BE2C (cell line): ENCODE measurements at regions not wholly inside any gene's neighbourhood (a gene's known extent, or its start where the extent isn't known, plus 50 kb on each side); places are given as distances from the start of the nearest gene placed in this dataset.

Experiments
- DNase-seq: peaks from one replicate; pipeline ENCODE4 v3.0.0-alpha.2; 2020
- H3K27me3 ChIP-seq: fragments of 250-450 bp; sonication (Bioruptor Pico); 2 replicates; pipeline ENCODE4 v1.5.1; 2020; ENCODE audit warnings: mild to moderate bottlenecking
- H3K36me3 ChIP-seq: fragments of 250-450 bp; sonication (Bioruptor Pico); 2 replicates; pipeline ENCODE4 v1.5.1; 2020; ENCODE audit warnings: mild to moderate bottlenecking
- H3K4me1 ChIP-seq: fragments of 250-450 bp; sonication (Bioruptor Pico); 2 replicates; pipeline ENCODE4 v1.5.1; 2020
- H3K4me3 ChIP-seq: 2 replicates; pipeline ENCODE4 v1.5.1; 2011; ENCODE audit warnings: low read depth, low read length
- H3K9me3 ChIP-seq: fragments of 250-450 bp; sonication (Bioruptor Pico); 2 replicates; pipeline ENCODE4 v1.5.1; 2020
- TF ChIP-seq, protein P1 (sequence below): IDR thresholded peaks from 2 replicates; pipeline ENCODE4 v1.5.1; 2012; ENCODE audit warnings: mild to moderate bottlenecking, low read depth, low read length

DNA sequence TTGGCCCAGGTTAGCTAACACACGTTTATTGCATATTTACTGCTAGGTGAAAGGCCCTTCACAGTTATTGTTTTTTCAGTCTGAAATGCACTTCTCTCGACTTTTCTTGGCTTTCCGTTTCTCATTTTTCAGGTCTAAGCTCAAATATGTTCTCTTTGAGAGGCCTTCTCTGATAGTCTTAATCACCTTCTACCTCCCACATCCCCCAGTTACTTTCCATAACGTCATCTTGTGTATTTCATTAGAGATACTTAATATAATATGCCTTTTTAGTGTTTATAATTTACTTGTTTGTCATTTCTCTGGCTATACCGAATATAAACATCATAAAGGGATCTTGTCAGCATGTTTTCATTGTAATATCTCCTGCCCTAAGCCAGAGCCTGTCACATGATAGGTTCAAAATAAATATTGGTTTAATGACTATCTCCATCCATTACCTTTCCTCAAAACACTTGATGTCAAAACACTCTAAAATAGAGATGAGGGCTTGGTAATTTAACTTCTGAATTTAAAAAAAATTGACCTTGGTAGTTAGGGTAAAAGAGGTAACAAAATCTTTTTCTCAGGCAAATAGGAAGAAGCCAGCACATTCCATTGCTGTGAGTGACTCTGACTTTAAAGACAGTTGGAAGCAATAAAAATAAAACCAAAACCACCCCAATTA is 168.6 kb upstream of the RFC3 start:
- no peaks in the 10 kb centered on the region for H3K27me3 ChIP-seq
- TF ChIP-seq, protein P1, sequence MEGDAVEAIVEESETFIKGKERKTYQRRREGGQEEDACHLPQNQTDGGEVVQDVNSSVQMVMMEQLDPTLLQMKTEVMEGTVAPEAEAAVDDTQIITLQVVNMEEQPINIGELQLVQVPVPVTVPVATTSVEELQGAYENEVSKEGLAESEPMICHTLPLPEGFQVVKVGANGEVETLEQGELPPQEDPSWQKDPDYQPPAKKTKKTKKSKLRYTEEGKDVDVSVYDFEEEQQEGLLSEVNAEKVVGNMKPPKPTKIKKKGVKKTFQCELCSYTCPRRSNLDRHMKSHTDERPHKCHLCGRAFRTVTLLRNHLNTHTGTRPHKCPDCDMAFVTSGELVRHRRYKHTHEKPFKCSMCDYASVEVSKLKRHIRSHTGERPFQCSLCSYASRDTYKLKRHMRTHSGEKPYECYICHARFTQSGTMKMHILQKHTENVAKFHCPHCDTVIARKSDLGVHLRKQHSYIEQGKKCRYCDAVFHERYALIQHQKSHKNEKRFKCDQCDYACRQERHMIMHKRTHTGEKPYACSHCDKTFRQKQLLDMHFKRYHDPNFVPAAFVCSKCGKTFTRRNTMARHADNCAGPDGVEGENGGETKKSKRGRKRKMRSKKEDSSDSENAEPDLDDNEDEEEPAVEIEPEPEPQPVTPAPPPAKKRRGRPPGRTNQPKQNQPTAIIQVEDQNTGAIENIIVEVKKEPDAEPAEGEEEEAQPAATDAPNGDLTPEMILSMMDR: no peak
- H3K36me3 ChIP-seq: no peaks in the 10 kb centered on the region
- no peak overlapping the region for H3K4me3 ChIP-seq
- no peaks in the 10 kb centered on the region for H3K4me1 ChIP-seq
- H3K9me3 ChIP-seq: no peaks in the 10 kb centered on the region; the same call in 1 of the 2 replicates
- no peak for DNase-seq

GRCh38 chr13:33651766-33652165 is 166.2 kb upstream of the RFC3 start:
- DNase-seq: no peak
- Histone ChIP-seq H3K4me1 (no peaks in the 10 kb centered on the region), H3K9me3 (no peaks in the 10 kb centered on the region; the same call in 1 of the 2 replicates), H3K27me3 (no peaks in the 10 kb centered on the region), H3K36me3 (no peaks in the 10 kb centered on the region), H3K4me3 (no peak overlapping the region)
- TF ChIP-seq, protein P1: no peak

DNA sequence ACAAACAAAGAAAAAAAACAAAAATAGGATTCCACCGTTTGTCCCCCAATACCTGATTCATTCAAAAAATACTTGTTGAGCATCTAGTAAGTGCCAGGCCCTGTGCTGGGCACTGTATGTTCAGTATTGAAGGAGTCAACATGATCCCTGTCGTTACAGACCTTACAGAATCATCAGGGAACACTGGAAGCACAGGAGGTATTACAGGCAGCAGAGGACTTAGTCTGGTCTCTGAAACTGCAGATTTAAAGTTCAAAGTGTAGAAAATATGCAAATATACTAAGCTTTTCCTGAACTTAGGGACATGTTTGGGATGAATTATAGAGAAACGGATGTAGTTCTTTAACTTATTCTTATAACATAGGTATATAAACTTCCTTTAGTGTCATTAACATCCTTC is 160.7 kb upstream of the RFC3 start:
- no peak for DNase-seq
- no peaks in the 10 kb centered on the region for H3K27me3 ChIP-seq
- no peaks in the 10 kb centered on the region; the same call in 1 of the 2 replicates for H3K9me3 ChIP-seq
- H3K4me3 ChIP-seq: no peak overlapping the region
- TF ChIP-seq, protein P1: no peak
- H3K36me3 ChIP-seq: no peaks in the 10 kb centered on the region
- no peaks in the 10 kb centered on the region for H3K4me1 ChIP-seq

- Histone ChIP-seq H3K9me3 (no peaks in the 10 kb centered on the region), H3K4me3 (no peak overlapping the region), H3K4me1 (no peaks in the 10 kb centered on the region), H3K36me3 (no peaks in the 10 kb centered on the region), H3K27me3 (no peaks in the 10 kb centered on the region)
- TF ChIP-seq, protein P1: no peak
- DNase-seq: no peak
These were observed 158.5 kb upstream of the RFC3 start for GRCh38 chr13:33659466-33659865.

- Histone ChIP-seq H3K4me3 (no peak overlapping the region), H3K36me3 (no peaks in the 10 kb centered on the region), H3K27me3 (no peaks in the 10 kb centered on the region), H3K4me1 (no peaks in the 10 kb centered on the region), H3K9me3 (no peaks in the 10 kb centered on the region)
- DNase-seq: no peak
- TF ChIP-seq, protein P1: no peak
These were observed 158.1 kb upstream of the RFC3 start for GRCh38 chr13:33659894-33660293.

DNA sequence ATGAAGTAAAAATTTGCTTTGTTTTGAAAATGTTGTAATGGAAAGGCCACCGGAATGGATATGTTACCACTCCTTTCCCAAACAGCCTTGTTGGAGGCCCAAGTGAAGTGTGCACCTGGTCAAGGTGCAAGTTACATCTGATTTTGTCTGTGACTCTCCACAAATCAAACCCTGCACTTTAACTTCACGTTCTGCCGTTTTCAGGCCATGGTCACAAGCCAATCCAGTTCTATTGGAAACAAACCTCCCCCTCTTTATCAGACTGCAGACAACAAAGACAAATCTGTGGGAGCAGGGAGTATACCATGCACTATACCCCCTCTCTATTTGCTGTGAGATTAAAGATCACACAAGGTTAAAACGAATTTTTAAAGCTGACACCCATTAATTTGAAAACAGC is 155.6 kb upstream of the RFC3 start:
- TF ChIP-seq, protein P1: no peak
- DNase-seq: no peak
- Histone ChIP-seq H3K4me3 (no peak overlapping the region), H3K27me3 (no peaks in the 10 kb centered on the region), H3K4me1 (no peaks in the 10 kb centered on the region), H3K36me3 (no peaks in the 10 kb centered on the region), H3K9me3 (no peaks in the 10 kb centered on the region)
